B cell (primary cell): ENCODE measurements at regions not wholly inside any gene's neighbourhood (a gene's known extent, or its start where the extent isn't known, plus 50 kb on each side); places are given as distances from the start of the nearest gene placed in this dataset.

Experiments used
- ATAC-seq: fragments of 200-7000 bp; cut with Tn5 transposase; one replicate; pipeline ENCODE4 v1.10.0; 2021; ENCODE audit warnings: low read depth, mild to moderate bottlenecking, moderate number of reproducible peaks, moderate library complexity
- CTCF ChIA-PET: fragments of 350-600 bp; sonication (Branson Sonifier 250); formaldehyde crosslinking; loops from one replicate; lab custom pipeline; 2021; ENCODE audit warnings: antibody characterized with exemption, inconsistent platforms; lab: Charles Lee
- POLR2A ChIA-PET: fragments of 350-600 bp; sonication (Branson Sonifier 250); formaldehyde crosslinking; loops from one replicate; lab custom pipeline; 2021; ENCODE audit warnings: antibody characterized with exemption; lab: Charles Lee
- DNase-seq: peaks from one replicate; pipeline ENCODE4 v3.0.0; 2013
- H2AFZ ChIP-seq: 2 replicates; pipeline ENCODE4 v1.6.1; 2012; ENCODE audit warnings: mild to moderate bottlenecking, low read depth, low read length; ENCODE audit not compliant: insufficient read depth, poor library complexity, severe bottlenecking
- H3K27ac ChIP-seq, 2 donors: 1 replicate in 1 of 2; 2 replicates in 1 of 2; pipeline ENCODE4 v1.5.1; 2012 to 2013; ENCODE audit warnings: low read length in 2 of 2, mild to moderate bottlenecking in 2 of 2, moderate library complexity in 1 of 2
- H3K27me3 ChIP-seq, 4 experiments: fragments of 200-600 bp in 1 of 4; sonication (generic) in 1 of 4; replicated peaks in 1 of 4; 1 replicate in 2 of 4; 2 replicates in 2 of 4; pipeline versions ENCODE4 v1.6.1 to v1.7.0; 2013 to 2016; ENCODE audit warnings: low read length in 3 of 4, mild to moderate bottlenecking in 2 of 4, mixed read lengths in 1 of 4, moderate library complexity in 1 of 4; ENCODE audit not compliant: insufficient read depth in 4 of 4, control insufficient read depth in 3 of 4; ENCODE audit errors: control extremely low read depth in 1 of 4
- H3K36me3 ChIP-seq, 2 experiments: replicated peaks in 1 of 2; 1 replicate in 1 of 2; 2 replicates in 1 of 2; pipeline versions ENCODE4 v1.6.1 to v1.7.1; 2013; ENCODE audit warnings: low read length in 1 of 2; ENCODE audit not compliant: insufficient read depth in 2 of 2, control insufficient read depth in 1 of 2; ENCODE audit errors: control extremely low read depth in 1 of 2, extremely low read depth in 1 of 2
- H3K4me1 ChIP-seq, 2 donors: fragments of 200-600 bp in 1 of 2; sonication (generic) in 1 of 2; 1 replicate in 1 of 2; 2 replicates in 1 of 2; pipeline versions ENCODE4 v1.5.1 to v1.6.1; 2013 to 2017; ENCODE audit warnings: low read length in 2 of 2; ENCODE audit not compliant: control insufficient read depth in 2 of 2, insufficient read depth in 2 of 2
- H3K4me2 ChIP-seq: replicated peaks from 2 replicates; pipeline ENCODE3; 2012; ENCODE audit warnings: mild to moderate bottlenecking, low read depth, low read length; ENCODE audit not compliant: poor library complexity, severe bottlenecking
- H3K4me3 ChIP-seq, 5 experiments: fragments of 200-600 bp in 1 of 5; sonication (generic) in 1 of 5; 1 replicate in 3 of 5; 2 replicates in 2 of 5; pipeline versions ENCODE4 v1.5.1 to v1.7.0; 2011 to 2016; ENCODE audit warnings: low read length in 4 of 5, mild to moderate bottlenecking in 4 of 5, low read depth in 2 of 5, control low read depth in 1 of 5, moderate library complexity in 1 of 5; ENCODE audit not compliant: insufficient read depth in 1 of 5; ENCODE audit errors: control extremely low read depth in 1 of 5, extremely low read depth in 1 of 5
- H3K79me2 ChIP-seq: fragments of 200-600 bp; sonication (generic); one replicate; pipeline ENCODE4 v1.6.0; 2016; ENCODE audit warnings: low read length; ENCODE audit not compliant: control insufficient read depth, insufficient read depth
- H3K9ac ChIP-seq: fragments of 200-600 bp; sonication (generic); 2 replicates; pipeline ENCODE4 v1.6.1; 2017; ENCODE audit warnings: mild to moderate bottlenecking, low read length, moderate library complexity
- H3K9me3 ChIP-seq, 3 donors: one replicate each; pipeline versions ENCODE4 v1.6.1 to v1.7.1; 2013; ENCODE audit warnings: low read length in 2 of 3; ENCODE audit not compliant: control insufficient read depth in 2 of 3, insufficient read depth in 1 of 3; ENCODE audit errors: control extremely low read depth in 1 of 3
- H4K20me1 ChIP-seq: 2 replicates; pipeline ENCODE4 v1.6.0; 2012; ENCODE audit warnings: mild to moderate bottlenecking, low read length; ENCODE audit not compliant: insufficient read depth, control insufficient read depth, poor library complexity, severe bottlenecking
- H3K27ac Mint-ChIP-seq: one replicate; pipeline ENCODE4 v1.8.0; 2021; ENCODE audit warnings: mixed read lengths
- H3K27me3 Mint-ChIP-seq: one replicate; pipeline ENCODE4 v1.8.0; 2021; ENCODE audit warnings: mixed read lengths
- H3K4me1 Mint-ChIP-seq: one replicate; pipeline ENCODE4 v1.8.0; 2021; ENCODE audit warnings: mixed read lengths
- H3K4me3 Mint-ChIP-seq: one replicate; pipeline ENCODE4 v1.8.0; 2021; ENCODE audit warnings: mixed read lengths
- H3K9me3 Mint-ChIP-seq: one replicate; pipeline ENCODE4 v1.8.0; 2022; ENCODE audit warnings: mixed read lengths; ENCODE audit not compliant: insufficient read depth
- EZH2 ChIP-seq: IDR thresholded peaks from 2 replicates; pipeline ENCODE4 v1.6.1; 2012; ENCODE audit warnings: borderline replicate concordance, low read depth, mild to moderate bottlenecking, moderate library complexity, low read length; ENCODE audit not compliant: insufficient read depth, poor library complexity, severe bottlenecking
- WGBS: methylation state at CpG from one replicate; pipeline ENCODE4 v1.1.5; 2013; ENCODE audit warnings: missing lambda C conversion rate; ENCODE audit not compliant: insufficient coverage; 5-methylcytosine and 5-hydroxymethylcytosine counted together
- intact Hi-C: fragments of 100-400 bp; cut with micrococcal nuclease; formaldehyde crosslinking; loops from one replicate; pipeline ENCODE4 v1.10.0; 2022
- TF ChIP-seq, protein P1 (sequence below): fragments of 200-600 bp; IDR thresholded peaks from one replicate; pipeline ENCODE4 v1.8.0; 2022; ENCODE audit warnings: antibody characterized with exemption, mild to moderate bottlenecking

DNA sequence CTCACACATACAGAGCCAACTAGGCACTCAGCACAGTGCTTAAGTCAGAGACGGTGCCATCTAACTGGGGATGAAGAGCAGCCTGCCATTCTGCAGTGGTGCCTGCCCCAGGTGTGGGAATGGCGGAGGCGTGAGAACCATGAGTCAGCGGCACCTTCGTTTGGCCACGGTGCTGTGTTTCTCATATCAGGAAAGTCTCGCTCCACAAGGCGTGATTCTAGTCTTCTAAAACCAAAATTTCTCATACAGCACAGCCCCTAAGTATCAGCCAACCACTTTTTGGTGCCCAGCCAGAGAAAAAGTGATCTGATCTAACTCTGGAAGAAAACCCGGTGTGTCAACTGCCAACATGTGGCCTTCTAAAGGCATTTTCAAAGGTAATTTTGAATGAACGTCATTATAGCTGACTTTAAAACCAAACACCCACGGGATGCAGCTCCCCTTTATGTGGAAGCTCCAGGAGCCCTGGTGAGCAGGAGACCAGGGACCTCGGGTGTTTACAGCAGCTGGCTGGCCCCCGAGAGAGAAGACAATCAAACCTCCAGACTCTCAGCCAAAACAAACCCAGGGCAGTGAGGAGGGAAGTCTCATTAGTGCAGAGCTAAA, 54.6 kb downstream of the ABCC12 start:
- Mint-ChIP-seq H3K9me3 (no peaks in the 10 kb centered on the region), H3K27me3 (peaks cover 11% of the 10 kb centered on the region), H3K4me3 (no peak overlapping the region), H3K27ac (no peak overlapping the region), H3K4me1 (no peaks in the 10 kb centered on the region)
- ATAC-seq = no peak
- ChIA-PET CTCF (no interaction called here), POLR2A (no interaction called here)
- no peak overlapping the region for H3K4me3 ChIP-seq
- no peak for TF ChIP-seq EZH2
- TF ChIP-seq, protein P1, sequence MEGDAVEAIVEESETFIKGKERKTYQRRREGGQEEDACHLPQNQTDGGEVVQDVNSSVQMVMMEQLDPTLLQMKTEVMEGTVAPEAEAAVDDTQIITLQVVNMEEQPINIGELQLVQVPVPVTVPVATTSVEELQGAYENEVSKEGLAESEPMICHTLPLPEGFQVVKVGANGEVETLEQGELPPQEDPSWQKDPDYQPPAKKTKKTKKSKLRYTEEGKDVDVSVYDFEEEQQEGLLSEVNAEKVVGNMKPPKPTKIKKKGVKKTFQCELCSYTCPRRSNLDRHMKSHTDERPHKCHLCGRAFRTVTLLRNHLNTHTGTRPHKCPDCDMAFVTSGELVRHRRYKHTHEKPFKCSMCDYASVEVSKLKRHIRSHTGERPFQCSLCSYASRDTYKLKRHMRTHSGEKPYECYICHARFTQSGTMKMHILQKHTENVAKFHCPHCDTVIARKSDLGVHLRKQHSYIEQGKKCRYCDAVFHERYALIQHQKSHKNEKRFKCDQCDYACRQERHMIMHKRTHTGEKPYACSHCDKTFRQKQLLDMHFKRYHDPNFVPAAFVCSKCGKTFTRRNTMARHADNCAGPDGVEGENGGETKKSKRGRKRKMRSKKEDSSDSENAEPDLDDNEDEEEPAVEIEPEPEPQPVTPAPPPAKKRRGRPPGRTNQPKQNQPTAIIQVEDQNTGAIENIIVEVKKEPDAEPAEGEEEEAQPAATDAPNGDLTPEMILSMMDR = no peak
- DNase-seq = no peak
- H3K9me3 ChIP-seq = no peaks in the 10 kb centered on the region
- no peaks in the 10 kb centered on the region for H3K4me1 ChIP-seq
- H3K9ac ChIP-seq = no peak overlapping the region
- H3K27me3 ChIP-seq = peaks cover 0 to 8% (median 0%) of the 10 kb centered on the region in 4 experiments
- H3K27ac ChIP-seq = no peak overlapping the region
- intact Hi-C loops = no loop called here
- no peak overlapping the region for H3K4me2 ChIP-seq
- H3K79me2 ChIP-seq = no peaks in the 10 kb centered on the region
- no peaks in the 10 kb centered on the region for H4K20me1 ChIP-seq
- WGBS = 81% methylated on average over 9 of the region's 13 CpGs
- H3K36me3 ChIP-seq = no peaks in the 10 kb centered on the region
- H2AFZ ChIP-seq = no peak overlapping the region

DNA sequence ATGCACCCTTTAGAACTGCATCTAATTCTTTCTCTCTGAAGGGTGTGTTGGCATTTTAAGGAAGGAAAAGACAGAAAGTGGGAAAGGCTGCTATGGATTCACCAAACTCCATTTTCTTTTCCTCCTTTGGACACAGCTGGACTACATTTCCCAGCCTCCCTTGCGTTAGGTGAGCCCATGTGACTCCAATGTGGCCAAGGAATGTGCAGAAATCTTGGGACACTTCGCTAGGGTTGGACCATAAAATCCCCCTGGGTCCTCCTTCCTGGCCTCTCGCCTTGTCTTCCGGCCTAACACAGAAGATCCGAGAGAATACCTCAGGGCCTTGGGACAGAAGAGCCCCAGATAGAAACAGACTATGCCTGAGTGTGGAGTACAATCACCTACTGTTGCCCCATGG, 56.3 kb downstream of the ABCC12 start:
- intact Hi-C loops = no loop called here
- H2AFZ ChIP-seq = no peak overlapping the region

More for the DNA sequence above, 56.3 kb downstream of the ABCC12 start:
- TF ChIP-seq EZH2 = no peak
- TF ChIP-seq, protein P1 = no peak
- H3K9me3 ChIP-seq = no peaks in the 10 kb centered on the region
- no peak overlapping the region for H3K9ac ChIP-seq
- H3K4me1 ChIP-seq = no peaks in the 10 kb centered on the region
- Mint-ChIP-seq H3K9me3 (peaks cover 3% of the 10 kb centered on the region), H3K27ac (no peak overlapping the region), H3K4me1 (no peaks in the 10 kb centered on the region), H3K27me3 (peaks cover 8% of the 10 kb centered on the region), H3K4me3 (no peak overlapping the region)
- no peaks in the 10 kb centered on the region for H3K79me2 ChIP-seq
- H3K27me3 ChIP-seq = peaks cover 0 to 8% (median 0%) of the 10 kb centered on the region in 4 experiments
- ATAC-seq (no peak), DNase-seq (no peak)
- ChIA-PET CTCF (interaction anchor here (1.8 kb wide), 1 partner anchor 17 kb away, joined by 4 read pairs; no protein-coding TSS in a partner anchor), POLR2A (no interaction called here)
- no peak overlapping the region for H3K27ac ChIP-seq
- no peak overlapping the region for H3K4me3 ChIP-seq
- no peaks in the 10 kb centered on the region for H4K20me1 ChIP-seq
- 85% methylated on average over 4 of the region's 5 CpGs for WGBS
- H3K4me2 ChIP-seq = no peak overlapping the region
- H3K36me3 ChIP-seq = no peaks in the 10 kb centered on the region
